Fibroblast of villous mesenchyme (primary cell): ENCODE measurements at regions not wholly inside any gene's neighbourhood (a gene's known extent, or its start where the extent isn't known, plus 50 kb on each side); places are given as distances from the start of the nearest gene placed in this dataset.
A peak's percentile ranks its signal among the peaks of the same experiment; 100 is the strongest.

ENCODE experiments used
- DNase-seq: peaks from one replicate; pipeline ENCODE4 v3.0.0-alpha.2; 2010; ENCODE audit warnings: low read depth
- H3K4me3 ChIP-seq: 2 replicates; pipeline ENCODE4 v1.5.1; 2011; ENCODE audit warnings: low read depth, mild to moderate bottlenecking, low read length
- CTCF ChIP-seq: IDR thresholded peaks from 2 replicates; pipeline ENCODE4 v1.5.1; 2012; ENCODE audit warnings: low read depth, mild to moderate bottlenecking, low read length; ENCODE audit not compliant: insufficient read depth

- DNase-seq, result no peak
- no peak overlapping the region for H3K4me3 ChIP-seq
- no peak for TF ChIP-seq CTCF
Observed at GRCh38 chr4:133741766-133742165, 459.8 kb downstream of the PABPC4L start.

- DNase-seq, result no peak
- TF ChIP-seq CTCF, result no peak
- H3K4me3 ChIP-seq, result no peak overlapping the region
Observed at GRCh38 chr4:133720001-133720400, 481.6 kb downstream of the PABPC4L start.

- TF ChIP-seq CTCF, result no peak
- no peak for DNase-seq
- no peak overlapping the region for H3K4me3 ChIP-seq
Observed at GRCh38 chr4:133719098-133719497, 482.5 kb downstream of the PABPC4L start.

GRCh38 chr4:133714211-133714610, 487.4 kb downstream of the PABPC4L start:
- H3K4me3 ChIP-seq, result no peak overlapping the region
- TF ChIP-seq CTCF, result no peak
- no peak for DNase-seq

- no peak for DNase-seq
- TF ChIP-seq CTCF, result no peak
- no peak overlapping the region for H3K4me3 ChIP-seq
Observed at GRCh38 chr4:133713340-133713739, 488.2 kb downstream of the PABPC4L start.

- no peak for TF ChIP-seq CTCF
- H3K4me3 ChIP-seq, result no peak overlapping the region
- DNase-seq, result peak; percentile 87
Observed at GRCh38 chr4:133711817-133712216, 489.8 kb downstream of the PABPC4L start.

- no peak for DNase-seq
- H3K4me3 ChIP-seq, result no peak overlapping the region
- TF ChIP-seq CTCF, result no peak
Observed at GRCh38 chr4:133694416-133694815, 507.2 kb downstream of the PABPC4L start.
